ENCODE measurements at regions not wholly inside any gene's neighbourhood (a gene's known extent, or its start where the extent isn't known, plus 50 kb on each side); places are given as distances from the start of the nearest gene placed in this dataset.

DNA sequence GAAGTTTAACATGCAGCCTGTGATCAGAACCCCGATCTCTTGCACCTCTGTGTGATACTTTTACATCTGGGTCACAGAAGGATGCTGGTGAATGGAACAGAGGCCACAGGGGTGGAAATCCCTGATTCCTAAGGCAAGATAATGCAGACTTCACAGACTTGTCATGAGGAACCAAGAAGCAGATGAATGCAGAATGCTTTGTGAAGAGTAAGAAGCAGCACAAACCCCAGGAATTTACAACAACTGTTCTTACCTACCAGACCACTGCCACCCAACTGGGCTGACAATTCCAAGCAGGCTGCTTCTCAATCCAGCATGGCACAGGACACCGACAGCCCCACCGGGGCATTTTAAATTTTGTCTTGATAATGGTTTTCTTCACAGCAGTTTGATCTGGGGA lies 113.2 kb upstream of the CD93 start:
- TF ChIP-seq, protein P1, sequence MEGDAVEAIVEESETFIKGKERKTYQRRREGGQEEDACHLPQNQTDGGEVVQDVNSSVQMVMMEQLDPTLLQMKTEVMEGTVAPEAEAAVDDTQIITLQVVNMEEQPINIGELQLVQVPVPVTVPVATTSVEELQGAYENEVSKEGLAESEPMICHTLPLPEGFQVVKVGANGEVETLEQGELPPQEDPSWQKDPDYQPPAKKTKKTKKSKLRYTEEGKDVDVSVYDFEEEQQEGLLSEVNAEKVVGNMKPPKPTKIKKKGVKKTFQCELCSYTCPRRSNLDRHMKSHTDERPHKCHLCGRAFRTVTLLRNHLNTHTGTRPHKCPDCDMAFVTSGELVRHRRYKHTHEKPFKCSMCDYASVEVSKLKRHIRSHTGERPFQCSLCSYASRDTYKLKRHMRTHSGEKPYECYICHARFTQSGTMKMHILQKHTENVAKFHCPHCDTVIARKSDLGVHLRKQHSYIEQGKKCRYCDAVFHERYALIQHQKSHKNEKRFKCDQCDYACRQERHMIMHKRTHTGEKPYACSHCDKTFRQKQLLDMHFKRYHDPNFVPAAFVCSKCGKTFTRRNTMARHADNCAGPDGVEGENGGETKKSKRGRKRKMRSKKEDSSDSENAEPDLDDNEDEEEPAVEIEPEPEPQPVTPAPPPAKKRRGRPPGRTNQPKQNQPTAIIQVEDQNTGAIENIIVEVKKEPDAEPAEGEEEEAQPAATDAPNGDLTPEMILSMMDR (conservative IDR thresholded peaks at IDR 0.05), result no peak
- peaks cover 1% of the 10 kb centered on the region for H3K4me1 Mint-ChIP-seq (ENCODE audit: unreplicated experiment)
- no peaks in the 10 kb centered on the region for H3K36me3 Mint-ChIP-seq
- H3K27me3 Mint-ChIP-seq, result peaks cover 33% of the 10 kb centered on the region
- H3K27ac Mint-ChIP-seq, result no peak overlapping the region
- no peak for DNase-seq (ENCODE audit: extremely low spot score, unreplicated experiment)
- no peaks in the 10 kb centered on the region for H3K9me3 Mint-ChIP-seq
- H3K4me3 Mint-ChIP-seq, result no peak overlapping the region

DNA sequence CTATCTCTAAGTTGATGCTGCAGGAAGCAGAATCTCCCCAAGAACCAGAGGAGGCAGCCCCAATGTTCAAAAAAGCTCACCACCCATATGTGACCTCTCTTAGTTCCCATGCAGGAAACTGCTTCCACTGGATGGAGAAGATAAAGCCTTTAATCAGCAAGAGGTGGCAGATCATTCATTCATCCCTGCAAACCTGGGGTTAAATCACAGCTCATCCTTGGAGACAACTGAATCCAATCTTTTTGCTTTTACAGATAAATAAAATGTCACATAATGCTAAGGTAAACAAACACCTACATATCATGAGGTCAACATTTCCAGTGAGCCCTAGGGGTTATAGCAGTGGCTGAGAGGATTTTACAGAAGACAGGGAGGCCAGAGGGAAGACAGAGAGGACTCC lies 112.7 kb upstream of the CD93 start:
- TF ChIP-seq, protein P1 (conservative IDR thresholded peaks at IDR 0.05), result no peak
- Mint-ChIP-seq H3K9me3 (no peaks in the 10 kb centered on the region), H3K4me1 (ENCODE audit: unreplicated experiment) (no peaks in the 10 kb centered on the region), H3K36me3 (no peaks in the 10 kb centered on the region), H3K27me3 (peaks cover 28% of the 10 kb centered on the region), H3K4me3 (no peak overlapping the region), H3K27ac (no peak overlapping the region)
- no peak for DNase-seq (ENCODE audit: extremely low spot score, unreplicated experiment)

DNA sequence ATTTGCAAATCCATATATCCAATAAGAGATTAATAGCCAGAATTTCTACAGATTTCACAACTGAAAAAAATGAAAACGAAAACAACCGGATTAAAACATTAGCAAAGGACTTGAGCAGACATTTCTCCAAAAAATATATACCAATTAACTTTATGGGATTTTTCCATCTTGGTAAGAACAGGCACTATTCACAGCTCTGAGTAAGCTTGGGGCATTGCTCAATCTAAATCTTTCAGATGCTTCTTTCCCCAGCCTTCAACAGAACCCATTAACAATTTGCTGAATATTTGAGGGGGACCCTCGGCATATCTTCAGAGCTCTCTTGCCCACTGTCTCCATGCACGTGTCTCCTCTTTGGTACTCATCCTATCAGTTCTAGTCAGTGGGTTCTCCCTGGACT lies 111.7 kb upstream of the CD93 start:
- Mint-ChIP-seq H3K27me3 (peaks cover 28% of the 10 kb centered on the region), H3K4me3 (no peak overlapping the region), H3K27ac (no peak overlapping the region), H3K4me1 (ENCODE audit: unreplicated experiment) (no peaks in the 10 kb centered on the region), H3K36me3 (no peaks in the 10 kb centered on the region), H3K9me3 (no peaks in the 10 kb centered on the region)
- no peak for DNase-seq (ENCODE audit: extremely low spot score, unreplicated experiment)
- TF ChIP-seq, protein P1 (conservative IDR thresholded peaks at IDR 0.05), result no peak

DNA sequence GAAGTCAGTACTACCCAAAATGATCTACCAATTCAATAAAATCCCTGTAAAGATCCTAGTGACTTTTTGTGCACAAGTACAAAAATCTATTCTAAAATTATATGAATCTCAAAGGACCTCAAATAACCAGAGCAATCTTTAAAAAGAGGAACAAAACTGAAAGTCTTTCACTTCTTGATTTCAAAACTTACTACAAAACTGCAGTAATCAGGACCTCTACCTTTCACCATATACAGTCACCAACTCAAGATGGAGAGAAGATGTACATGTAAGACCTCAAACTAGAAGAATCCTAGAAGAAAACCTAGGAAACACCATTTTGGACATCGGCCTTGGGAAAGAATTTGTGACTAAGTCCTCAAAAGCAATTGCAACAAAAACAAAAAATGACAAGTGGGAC lies 109.5 kb upstream of the CD93 start:
- Mint-ChIP-seq H3K9me3 (no peaks in the 10 kb centered on the region), H3K36me3 (no peaks in the 10 kb centered on the region), H3K27me3 (peaks cover 22% of the 10 kb centered on the region), H3K27ac (no peak overlapping the region), H3K4me1 (ENCODE audit: unreplicated experiment) (no peaks in the 10 kb centered on the region), H3K4me3 (no peak overlapping the region)
- no peak for DNase-seq (ENCODE audit: extremely low spot score, unreplicated experiment)
- TF ChIP-seq, protein P1 (conservative IDR thresholded peaks at IDR 0.05), result no peak

DNA sequence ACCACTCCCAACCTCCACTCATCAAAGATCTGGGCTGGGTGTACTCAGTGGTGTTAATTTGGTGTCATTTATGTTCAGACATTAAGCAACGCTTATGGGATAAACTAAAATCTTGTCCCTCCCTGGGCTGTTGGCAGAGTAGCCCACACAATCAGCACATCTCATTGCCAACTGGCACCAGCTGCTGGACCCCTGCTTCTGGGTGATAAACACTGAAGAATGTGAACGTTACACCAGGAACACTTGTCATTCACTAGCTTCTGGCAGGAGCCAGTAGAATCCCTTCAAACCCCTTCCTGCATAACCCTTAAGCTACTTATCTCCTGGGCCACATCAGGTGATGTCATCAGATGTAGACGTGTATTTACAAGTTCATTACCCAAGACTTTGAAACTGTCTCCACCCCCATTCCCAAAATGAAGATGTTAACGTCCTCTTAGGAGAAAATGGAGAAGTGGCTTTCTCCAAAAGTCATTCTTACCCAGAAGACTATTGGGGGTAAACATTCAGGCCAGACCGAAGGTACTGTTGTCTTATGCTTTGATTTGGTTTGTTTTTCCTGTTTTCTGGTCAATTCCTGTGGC lies 107.8 kb upstream of the CD93 start:
- no peaks in the 10 kb centered on the region for H3K36me3 Mint-ChIP-seq

More for the DNA sequence above, 107.8 kb upstream of the CD93 start:
- peaks cover 13% of the 10 kb centered on the region for H3K27me3 Mint-ChIP-seq
- no peak for DNase-seq (ENCODE audit: extremely low spot score, unreplicated experiment)
- no peaks in the 10 kb centered on the region for H3K4me1 Mint-ChIP-seq (ENCODE audit: unreplicated experiment)
- TF ChIP-seq, protein P1 (conservative IDR thresholded peaks at IDR 0.05), result no peak
- no peak overlapping the region for H3K27ac Mint-ChIP-seq
- H3K4me3 Mint-ChIP-seq, result no peak overlapping the region
- no peaks in the 10 kb centered on the region for H3K9me3 Mint-ChIP-seq
